GM21619 (cell line): ENCODE measurements at regions not wholly inside any gene's neighbourhood (a gene's known extent, or its start where the extent isn't known, plus 50 kb on each side); places are given as distances from the start of the nearest gene placed in this dataset.

ENCODE experiments used
- ATAC-seq: cut with Tn5 transposase; IDR thresholded peaks from one replicate; pipeline ENCODE4 v1.9.1; 2021; ENCODE audit not compliant: unreplicated experiment

- peak; percentile 38 for ATAC-seq
These were observed 49.8 kb upstream of the BAHCC1 start for GRCh38 chr17:81345228-81346089.
